Activated CD8-positive, alpha-beta T cell treated with anti-CD3 and anti-CD28 coated beads, Interleukin-2, amount 10 ng/mL, durations not matched to agents 7 days and 5 days (primary cell): ENCODE measurements at regions not wholly inside any gene's neighbourhood (a gene's known extent, or its start where the extent isn't known, plus 50 kb on each side); places are given as distances from the start of the nearest gene placed in this dataset.
"Not testable (repeated sequence)": the region's sequence is repeated elsewhere in the genome, so short reads cannot be mapped to it uniquely, and the experiment has no call there.

Experiments used
- ATAC-seq: fragments of 150-1000 bp; cut with Tn5 transposase; one replicate; pipeline ENCODE4 v1.10.0; 2021; ENCODE audit warnings: moderate library complexity
- CTCF ChIA-PET: fragments of 350-600 bp; sonication (Branson Sonifier 250); formaldehyde crosslinking; loops from one replicate; lab custom pipeline; 2021; ENCODE audit warnings: antibody characterized with exemption; lab: Charles Lee
- POLR2A ChIA-PET: fragments of 350-600 bp; sonication (Branson Sonifier 250); formaldehyde crosslinking; loops from one replicate; lab custom pipeline; 2021; ENCODE audit warnings: antibody characterized with exemption; lab: Charles Lee
- DNase-seq: peaks from one replicate; pipeline ENCODE4 v3.0.0-alpha.2; 2020
- H3K27ac Mint-ChIP-seq: one replicate; pipeline ENCODE4 v1.8.0; 2021; ENCODE audit warnings: mild to moderate bottlenecking, mixed read lengths
- H3K27me3 Mint-ChIP-seq: one replicate; pipeline ENCODE4 v1.8.0; 2021; ENCODE audit warnings: low read depth, mixed read lengths
- H3K36me3 Mint-ChIP-seq: one replicate; pipeline ENCODE4 v1.8.0; 2021; ENCODE audit warnings: low read depth, mixed read lengths
- H3K4me1 Mint-ChIP-seq: one replicate; pipeline ENCODE4 v1.8.0; 2021; ENCODE audit warnings: low read depth, mixed read lengths
- H3K4me3 Mint-ChIP-seq: one replicate; pipeline ENCODE4 v1.8.0; 2021; ENCODE audit warnings: mild to moderate bottlenecking, mixed read lengths
- H3K9me3 Mint-ChIP-seq: one replicate; pipeline ENCODE4 v1.8.0; 2022; ENCODE audit warnings: mixed read lengths; ENCODE audit not compliant: insufficient read depth

- no peaks in the 10 kb centered on the region for H3K27me3 Mint-ChIP-seq
- H3K27ac Mint-ChIP-seq, result no peak overlapping the region
Measured at GRCh38 chr7:152514771-152515105, 78.9 kb upstream of the KMT2C start.

GRCh38 chr7:152513861-152514770 is 78.3 kb upstream of the KMT2C start:
- H3K4me1 Mint-ChIP-seq, result peaks cover 6% of the 10 kb centered on the region
- no peaks in the 10 kb centered on the region for H3K27me3 Mint-ChIP-seq
- H3K36me3 Mint-ChIP-seq, result no peaks in the 10 kb centered on the region
- H3K4me3 Mint-ChIP-seq, result no peak overlapping the region
- ChIA-PET POLR2A (no interaction called here), CTCF (no interaction called here)
- ATAC-seq, result no peak
- no peak for DNase-seq
- no peak overlapping the region for H3K27ac Mint-ChIP-seq
- H3K9me3 Mint-ChIP-seq, result peaks cover 4% of the 10 kb centered on the region

More at GRCh38 chr7:152514771-152515105, 78.9 kb upstream of the KMT2C start:
- Mint-ChIP-seq H3K4me1 (peaks cover 6% of the 10 kb centered on the region), H3K9me3 (peaks cover 4% of the 10 kb centered on the region), H3K4me3 (no peak overlapping the region), H3K36me3 (no peaks in the 10 kb centered on the region)
- POLR2A ChIA-PET, result no interaction called here
- no peak for ATAC-seq
- DNase-seq, result no peak
- CTCF ChIA-PET, result no interaction called here

DNA sequence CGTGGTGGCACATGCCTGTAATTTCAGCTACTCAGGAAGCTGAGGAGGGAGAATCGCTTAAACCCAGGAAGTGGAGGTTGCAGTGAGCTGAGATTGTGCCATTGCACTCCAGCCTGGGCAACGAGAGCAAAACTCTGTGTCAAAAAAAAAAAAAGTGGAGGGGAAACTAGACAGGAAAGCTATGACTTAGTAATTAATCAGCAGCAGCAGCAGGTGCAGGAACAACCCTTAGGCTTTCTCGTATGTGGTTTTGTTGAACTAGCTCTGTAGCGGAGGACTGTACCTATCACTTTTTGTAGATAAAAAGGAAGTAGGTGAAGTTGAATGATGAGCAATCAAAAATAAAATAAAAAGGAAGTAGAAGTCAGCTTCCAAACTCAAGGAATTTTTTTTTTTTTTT is 76.9 kb upstream of the KMT2C start:
- Mint-ChIP-seq H3K4me1 (peaks cover 6% of the 10 kb centered on the region), H3K9me3 (no peaks in the 10 kb centered on the region), H3K36me3 (no peaks in the 10 kb centered on the region), H3K27me3 (no peaks in the 10 kb centered on the region), H3K4me3 (peak overlapping the region; percentile 31), H3K27ac (no peak overlapping the region)
- ChIA-PET POLR2A (interaction anchor here (1.1 to 1.2 kb wide), 2 partner anchors 8 to 49 kb away, joined by 4 read pairs; no protein-coding TSS in a partner anchor), CTCF (no interaction called here)
- DNase-seq (no peak), ATAC-seq (peak; percentile 57)

DNA sequence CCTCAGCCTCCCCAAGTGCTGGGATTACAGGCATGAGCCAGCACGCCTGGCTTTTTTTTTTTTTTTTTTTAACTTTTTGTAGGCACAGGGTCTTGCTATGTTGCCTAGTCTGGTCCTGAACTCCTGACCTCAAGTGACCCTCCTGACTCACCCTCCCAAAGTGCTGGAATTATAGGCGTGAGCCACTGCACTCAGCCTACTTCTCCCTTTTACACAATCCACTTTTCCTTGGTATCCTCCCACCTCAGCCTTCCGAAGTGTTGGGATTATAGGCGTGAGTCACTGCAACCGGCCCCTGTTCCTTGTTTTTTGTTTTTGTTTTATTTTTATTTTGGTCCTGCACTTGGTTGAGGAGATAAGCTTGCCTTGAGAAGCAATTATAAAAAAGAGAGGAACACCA is 75.9 kb upstream of the KMT2C start:
- CTCF ChIA-PET, result no interaction called here

DNA sequence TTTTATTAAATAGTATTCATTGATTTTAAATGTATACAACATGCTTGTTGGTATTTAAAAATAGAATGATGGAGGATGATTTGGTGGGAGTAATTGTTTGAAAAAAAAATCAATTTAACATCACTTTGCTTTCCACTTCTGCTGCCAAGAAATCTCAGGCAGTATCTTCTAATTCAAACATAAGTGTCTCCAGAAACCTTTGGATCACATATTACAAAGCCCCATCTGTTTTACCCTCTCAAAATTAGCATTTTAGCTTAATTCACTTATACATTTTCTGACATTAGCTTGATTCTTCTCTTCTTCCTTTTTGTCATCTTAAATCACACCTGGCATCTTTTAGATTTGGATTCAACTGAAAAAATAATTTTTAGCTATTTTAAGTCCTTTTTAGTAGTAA is 72.9 kb upstream of the KMT2C start:
- H3K9me3 Mint-ChIP-seq, result no peaks in the 10 kb centered on the region
- no peaks in the 10 kb centered on the region for H3K36me3 Mint-ChIP-seq
- H3K4me3 Mint-ChIP-seq, result no peak overlapping the region
- no peak overlapping the region for H3K27ac Mint-ChIP-seq
- no peak for ATAC-seq
- POLR2A ChIA-PET, result no interaction called here
- H3K27me3 Mint-ChIP-seq, result no peaks in the 10 kb centered on the region
- CTCF ChIA-PET, result no interaction called here
- DNase-seq, result no peak
- H3K4me1 Mint-ChIP-seq, result peaks cover 6% of the 10 kb centered on the region

More for the DNA sequence above, 75.9 kb upstream of the KMT2C start:
- no peaks in the 10 kb centered on the region for H3K27me3 Mint-ChIP-seq
- POLR2A ChIA-PET, result no interaction called here
- H3K36me3 Mint-ChIP-seq, result no peaks in the 10 kb centered on the region
- H3K9me3 Mint-ChIP-seq, result no peaks in the 10 kb centered on the region
- peaks cover 6% of the 10 kb centered on the region for H3K4me1 Mint-ChIP-seq
- no peak for DNase-seq
- ATAC-seq, result no peak
- no peak overlapping the region for H3K27ac Mint-ChIP-seq
- no peak overlapping the region for H3K4me3 Mint-ChIP-seq

DNA sequence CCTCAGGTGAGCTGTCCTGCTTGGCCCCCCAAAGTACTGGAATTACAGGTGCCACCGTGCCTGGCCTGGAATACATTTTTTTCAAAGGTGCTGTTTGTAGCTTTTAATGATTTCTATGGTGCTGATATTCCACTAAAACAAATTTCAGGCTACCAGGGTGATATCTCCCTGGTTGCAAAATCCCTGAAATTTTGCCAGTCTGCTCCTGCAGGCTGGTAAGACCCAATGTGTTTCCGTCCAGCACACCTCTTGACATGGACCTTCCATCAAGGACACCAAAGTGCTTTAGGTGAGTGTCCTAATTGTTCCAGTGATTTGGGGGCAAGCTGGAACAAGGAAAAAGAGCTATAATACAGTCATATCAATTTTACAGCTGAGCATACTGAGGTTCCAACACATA is 69.8 kb upstream of the KMT2C start:
- ATAC-seq, result no peak
- H3K4me3 Mint-ChIP-seq, result no peak overlapping the region
- H3K27me3 Mint-ChIP-seq, result no peaks in the 10 kb centered on the region
- POLR2A ChIA-PET, result interaction anchor here (1.0 kb wide), 1 partner anchor 19 kb away, joined by 3 read pairs; no protein-coding TSS in a partner anchor
- no peaks in the 10 kb centered on the region for H3K4me1 Mint-ChIP-seq
- no peaks in the 10 kb centered on the region for H3K9me3 Mint-ChIP-seq
- H3K27ac Mint-ChIP-seq, result no peak overlapping the region
- no peak for DNase-seq
- no peaks in the 10 kb centered on the region for H3K36me3 Mint-ChIP-seq
- CTCF ChIA-PET, result no interaction called here

DNA sequence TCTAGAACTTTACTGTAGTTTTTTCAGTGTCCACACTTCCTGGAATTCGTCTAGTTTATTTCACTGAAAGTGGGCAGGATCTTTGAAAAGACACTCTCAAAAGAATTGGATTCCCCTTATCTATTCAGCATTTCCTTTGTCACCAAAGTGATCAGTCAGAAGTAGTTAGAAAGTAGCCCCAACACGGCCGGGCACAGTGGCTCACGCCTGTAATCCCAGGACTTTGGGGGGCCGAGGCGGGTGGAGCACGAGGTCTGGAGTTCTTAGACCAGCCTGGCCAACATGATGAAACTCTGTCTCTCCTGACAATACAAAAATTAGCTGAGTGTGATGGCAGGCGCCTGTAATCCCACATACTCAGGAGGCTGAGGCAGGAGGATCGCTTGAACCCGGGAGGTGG is 69.0 kb upstream of the KMT2C start:
- DNase-seq (no peak), ATAC-seq (no peak)
- Mint-ChIP-seq H3K27me3 (no peaks in the 10 kb centered on the region), H3K36me3 (no peaks in the 10 kb centered on the region), H3K4me3 (no peak overlapping the region), H3K9me3 (no peaks in the 10 kb centered on the region), H3K27ac (no peak overlapping the region), H3K4me1 (no peaks in the 10 kb centered on the region)
- ChIA-PET CTCF (no interaction called here), POLR2A (interaction anchor here (0.8 to 1.0 kb wide), 2 partner anchors 8 to 19 kb away, joined by 3 to 4 read pairs; no protein-coding TSS in a partner anchor)

DNA sequence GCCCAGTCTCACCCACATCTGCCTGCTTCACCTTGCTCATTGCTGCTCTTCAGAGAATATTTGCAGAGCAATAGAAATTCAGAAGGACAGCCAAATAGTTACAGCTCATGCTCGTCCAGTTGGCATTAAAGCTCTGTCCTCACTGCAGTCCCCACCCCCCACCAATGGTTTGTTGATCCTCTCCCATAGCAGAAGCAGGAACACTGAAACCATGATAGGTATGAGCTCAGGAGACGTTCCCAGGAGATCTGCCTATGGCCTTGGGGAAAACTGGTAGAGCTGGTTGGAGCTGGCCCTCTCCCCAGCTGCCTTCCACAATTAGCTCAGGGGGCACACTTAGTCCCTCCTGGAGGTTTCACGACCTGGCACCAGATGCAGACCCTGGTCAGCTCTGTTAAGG is 68.6 kb upstream of the KMT2C start:
- no peaks in the 10 kb centered on the region for H3K4me1 Mint-ChIP-seq
- ATAC-seq, result no peak
- H3K27me3 Mint-ChIP-seq, result no peaks in the 10 kb centered on the region
- H3K27ac Mint-ChIP-seq, result no peak overlapping the region
- no peak overlapping the region for H3K4me3 Mint-ChIP-seq
- H3K9me3 Mint-ChIP-seq, result no peaks in the 10 kb centered on the region
- no peak for DNase-seq
- H3K36me3 Mint-ChIP-seq, result no peaks in the 10 kb centered on the region
- ChIA-PET POLR2A (interaction anchor here (0.8 kb wide), 1 partner anchor 9 kb away, joined by 4 read pairs; no protein-coding TSS in a partner anchor), CTCF (no interaction called here)

DNA sequence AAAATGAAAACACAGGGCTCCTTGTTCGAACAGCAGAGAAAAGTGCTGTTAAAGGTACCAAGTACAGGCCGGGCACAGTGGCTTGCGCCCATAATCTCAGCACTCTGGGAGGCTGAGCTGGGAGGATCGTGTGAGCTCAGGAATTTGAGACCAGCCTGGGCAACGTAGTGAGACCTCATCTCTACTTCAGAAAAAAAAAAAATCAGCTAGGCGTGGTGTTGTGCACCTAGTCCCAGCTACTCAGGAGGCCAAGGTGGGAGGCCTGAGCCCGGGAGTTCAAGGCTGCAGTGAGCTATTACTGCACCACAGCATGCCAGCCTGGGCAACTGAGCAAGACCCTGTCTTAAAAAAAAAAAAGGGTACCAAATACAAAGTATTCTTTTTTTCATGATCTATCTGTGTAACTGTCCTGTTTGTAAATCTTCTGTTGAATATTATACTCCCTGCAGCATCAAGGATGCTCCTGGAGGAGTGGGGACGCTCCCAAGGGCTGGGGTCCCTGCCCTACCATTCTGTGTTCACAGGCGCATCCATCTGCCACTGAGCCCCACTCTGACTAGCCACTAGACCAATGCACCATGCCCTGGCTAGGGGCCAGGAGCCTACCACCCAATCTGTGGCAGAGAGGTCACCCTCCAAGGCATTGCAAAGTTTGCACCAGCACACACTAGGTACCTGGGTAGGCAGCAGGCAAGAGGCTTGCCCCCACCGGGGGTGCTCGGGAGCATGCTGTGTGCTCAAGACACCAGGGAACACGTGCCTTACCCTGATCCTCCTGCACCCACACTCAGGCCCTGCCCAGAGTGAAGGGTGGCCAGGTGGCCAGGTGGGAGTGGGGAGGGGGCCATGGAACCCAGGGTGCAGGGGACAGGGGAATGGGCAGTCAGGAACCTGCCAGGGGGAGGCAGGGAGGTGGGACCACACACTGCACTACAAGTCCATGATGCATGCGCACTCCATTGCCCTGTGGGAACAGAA is 67.3 kb upstream of the KMT2C start:
- Mint-ChIP-seq H3K9me3 (no peaks in the 10 kb centered on the region), H3K27me3 (no peaks in the 10 kb centered on the region), H3K4me1 (no peaks in the 10 kb centered on the region), H3K4me3 (no peak overlapping the region), H3K36me3 (no peaks in the 10 kb centered on the region), H3K27ac (no peak overlapping the region)
- DNase-seq (no peak), ATAC-seq (no peak)
- ChIA-PET POLR2A (no interaction called here), CTCF (no interaction called here)

- ChIA-PET CTCF (no interaction called here), POLR2A (no interaction called here)
Measured at GRCh38 chr7:152501506-152501905, 65.7 kb upstream of the KMT2C start.

GRCh38 chr7:152499969-152500368 is 64.2 kb upstream of the KMT2C start:
- CTCF ChIA-PET, H3K4me1 Mint-ChIP-seq, H3K9me3 Mint-ChIP-seq, H3K27ac Mint-ChIP-seq, POLR2A ChIA-PET, H3K36me3 Mint-ChIP-seq, ATAC-seq, H3K4me3 Mint-ChIP-seq, H3K27me3 Mint-ChIP-seq, DNase-seq: not testable (repeated sequence)

More at GRCh38 chr7:152501506-152501905, 65.7 kb upstream of the KMT2C start:
- Mint-ChIP-seq H3K27me3 (no peaks in the 10 kb centered on the region), H3K36me3 (no peaks in the 10 kb centered on the region), H3K4me1 (no peaks in the 10 kb centered on the region), H3K4me3 (no peak overlapping the region), H3K27ac (no peak overlapping the region), H3K9me3 (no peaks in the 10 kb centered on the region)
- no peak for DNase-seq
- ATAC-seq, result no peak
